ELF-1 (cell line): ENCODE measurements at regions not wholly inside any gene's neighbourhood (a gene's known extent, or its start where the extent isn't known, plus 50 kb on each side); places are given as distances from the start of the nearest gene placed in this dataset.
A peak's percentile ranks its signal among the peaks of the same experiment; 100 is the strongest.
"Not testable (repeated sequence)": the region's sequence is repeated elsewhere in the genome, so short reads cannot be mapped to it uniquely, and the experiment has no call there.

Experiments used
- DNase-seq: peaks from one replicate; pipeline ENCODE4 v3.0.0-alpha.2; 2016; ENCODE audit warnings: low read depth, low spot score

DNA sequence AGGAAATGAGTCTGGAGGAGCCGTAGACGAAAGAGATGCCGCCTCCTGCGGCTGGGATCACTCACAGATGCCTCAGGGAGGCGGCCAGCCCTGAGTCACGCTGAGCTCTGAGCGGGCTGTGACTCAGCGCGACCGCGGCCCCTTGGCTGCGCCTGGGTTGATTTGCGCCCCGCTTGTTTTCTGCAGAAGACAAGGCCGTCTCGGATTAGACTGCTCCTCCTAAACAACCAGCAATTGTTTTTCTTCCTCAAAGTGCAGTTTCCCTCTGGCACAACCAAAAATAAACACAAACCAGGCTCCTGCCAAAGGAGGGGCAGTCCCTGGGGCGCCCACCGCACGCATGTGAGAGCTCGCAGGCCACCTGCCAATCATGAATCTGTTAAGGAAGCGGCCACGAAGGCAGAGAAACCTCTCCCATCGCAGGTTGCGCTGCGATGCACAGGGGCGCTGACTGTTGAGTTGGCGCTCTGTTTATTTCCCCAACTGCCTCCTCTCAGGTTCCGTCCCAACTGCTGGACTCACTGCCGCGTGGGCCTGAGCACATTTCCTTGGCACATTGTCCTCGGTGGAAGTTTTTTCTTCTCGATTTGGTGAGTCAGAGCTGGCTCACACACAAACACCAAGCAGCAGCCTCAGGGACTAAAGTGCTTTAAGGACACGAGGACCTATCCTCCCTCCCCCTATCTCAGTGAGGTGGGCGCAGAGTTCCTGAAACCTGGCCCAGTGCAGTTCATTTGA, 85.2 kb upstream of the NDUFV2 start:
- DNase-seq: peak; percentile 93

DNA sequence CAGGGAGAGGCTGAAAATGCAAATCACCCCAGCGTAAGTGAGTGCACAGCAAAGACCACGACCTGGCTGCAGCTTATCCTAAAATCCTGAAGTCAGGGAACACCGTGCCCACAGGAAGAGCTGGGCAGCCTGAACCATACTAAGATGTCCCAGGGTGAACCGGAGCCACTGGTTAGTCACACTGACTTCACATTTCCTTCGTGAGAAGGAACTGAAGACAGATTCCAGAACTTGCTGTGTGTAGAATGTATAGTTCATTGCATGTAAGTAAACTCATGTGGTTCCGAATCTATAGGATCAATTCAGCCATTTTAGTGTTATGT, 84.6 kb upstream of the NDUFV2 start:
- no peak for DNase-seq

DNA sequence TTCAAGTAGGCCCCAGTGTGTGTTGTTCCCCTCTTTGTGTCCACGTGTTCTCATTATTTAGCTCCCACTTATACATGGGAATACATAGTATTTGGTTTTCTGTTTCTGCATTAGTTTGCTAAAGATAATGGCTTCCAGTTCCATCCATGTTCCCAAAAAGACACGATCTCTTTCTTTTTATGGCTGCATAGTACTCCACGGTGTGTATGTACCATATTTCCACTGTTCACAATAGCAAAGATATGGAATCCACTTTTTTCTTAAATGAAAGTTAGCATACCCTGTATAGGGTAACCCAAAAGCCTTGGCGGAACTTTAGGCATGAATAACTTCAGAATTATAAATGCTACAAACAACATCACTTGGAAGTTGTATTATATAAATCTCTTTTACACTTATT, 83.4 kb upstream of the NDUFV2 start:
- no peak for DNase-seq

DNA sequence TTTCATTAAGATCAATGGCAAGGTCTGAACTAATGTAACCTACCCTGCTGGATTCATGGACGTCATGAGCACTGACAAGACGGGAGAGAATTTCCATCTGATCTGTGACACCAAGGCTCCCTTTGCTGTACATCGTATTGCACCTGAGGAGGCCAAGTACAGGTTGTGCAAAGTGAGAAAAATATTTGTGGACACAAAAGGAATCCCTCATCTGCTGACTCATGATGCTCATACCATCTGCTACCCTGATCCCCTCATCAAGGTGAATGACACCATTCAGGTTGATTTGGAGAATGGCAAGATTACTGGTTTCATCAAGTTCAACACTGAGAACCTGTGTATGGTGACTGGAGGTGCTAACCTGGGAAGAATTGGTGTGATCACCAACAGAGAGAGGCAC, 82.3 kb upstream of the NDUFV2 start:
- no peak for DNase-seq

DNA sequence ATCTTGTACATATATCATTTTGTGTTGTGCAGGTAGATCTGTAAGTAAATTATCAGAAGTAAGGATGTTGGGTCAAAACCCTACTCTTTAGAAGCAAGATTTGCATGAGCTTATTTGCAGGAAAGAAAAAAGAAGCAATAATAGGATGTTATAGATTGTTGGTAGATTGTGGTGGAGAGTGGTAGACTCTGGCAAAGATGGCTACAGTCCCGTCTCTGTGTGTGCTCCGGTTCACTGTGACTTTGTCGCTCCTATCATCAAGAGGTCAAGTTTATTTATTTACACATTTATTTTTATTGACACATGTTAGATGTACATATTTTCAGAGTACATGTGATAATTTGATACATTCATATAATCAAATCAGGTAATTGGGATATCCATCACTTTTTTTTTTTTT, 81.0 kb upstream of the NDUFV2 start:
- no peak for DNase-seq

DNA sequence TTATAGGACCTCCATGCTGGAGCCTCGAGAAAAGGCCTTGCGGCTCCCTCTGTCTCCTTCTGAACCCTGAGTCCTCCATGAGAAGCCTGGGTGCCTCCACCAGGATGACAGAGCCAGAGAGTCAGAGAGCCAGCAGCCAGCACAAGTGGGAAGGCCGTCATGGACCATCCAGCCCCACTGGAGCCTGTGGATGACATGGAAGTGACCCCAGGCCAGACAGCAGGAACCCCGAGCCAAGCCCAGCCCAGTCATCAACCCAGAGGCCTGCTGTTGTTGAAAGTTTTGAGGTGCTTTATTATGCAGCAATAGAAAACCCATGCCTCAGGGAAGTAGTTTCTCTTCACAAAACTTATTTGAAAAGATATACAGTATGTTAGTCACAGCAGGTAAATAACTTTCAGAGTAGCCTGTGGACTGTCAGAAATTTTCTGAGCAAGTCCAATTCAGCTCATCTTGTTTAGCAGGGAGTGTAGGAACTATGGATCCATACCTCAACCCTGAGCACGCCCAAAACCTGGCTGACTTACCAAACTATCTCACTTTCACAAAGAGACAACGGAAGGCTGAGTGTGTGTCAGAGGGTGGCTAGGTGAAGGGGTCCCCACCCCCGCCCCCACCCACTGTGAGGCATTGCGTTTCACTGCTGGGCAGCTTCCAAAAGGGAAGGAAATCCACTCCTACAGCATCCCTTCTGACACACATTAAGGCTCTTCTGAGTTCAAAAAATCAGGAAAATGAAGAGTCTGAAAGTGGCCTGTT, 79.9 kb upstream of the NDUFV2 start:
- peak; percentile 28 for DNase-seq

DNA sequence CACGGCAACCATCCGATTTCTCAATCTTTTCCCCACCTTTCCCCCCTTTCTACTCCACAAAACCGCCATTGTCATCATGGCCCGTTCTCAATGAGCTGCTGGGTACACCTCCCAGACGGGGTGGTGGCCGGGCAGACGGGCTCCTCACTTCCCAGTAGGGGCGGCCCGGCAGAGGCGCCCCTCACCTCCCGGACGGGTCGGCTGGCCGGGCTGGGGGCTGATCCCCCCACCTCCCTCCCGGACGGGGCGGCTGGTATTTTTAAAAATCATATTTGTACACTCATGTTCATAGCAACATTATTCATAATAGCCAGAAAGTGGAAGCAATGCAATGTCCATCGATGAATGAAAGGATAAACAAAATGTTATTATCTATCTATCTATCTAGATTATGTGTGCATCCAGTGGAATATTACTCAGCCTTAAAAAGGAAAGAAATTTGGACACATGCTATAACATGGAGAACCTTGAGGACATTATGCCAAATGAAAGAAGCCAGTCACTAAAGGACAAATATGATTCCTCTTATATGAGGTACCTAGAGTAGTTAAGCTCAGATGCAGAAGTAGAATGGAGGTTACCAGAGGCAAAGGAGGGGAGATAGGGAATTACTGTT, 78.4 kb upstream of the NDUFV2 start:
- DNase-seq: not testable (repeated sequence)

DNA sequence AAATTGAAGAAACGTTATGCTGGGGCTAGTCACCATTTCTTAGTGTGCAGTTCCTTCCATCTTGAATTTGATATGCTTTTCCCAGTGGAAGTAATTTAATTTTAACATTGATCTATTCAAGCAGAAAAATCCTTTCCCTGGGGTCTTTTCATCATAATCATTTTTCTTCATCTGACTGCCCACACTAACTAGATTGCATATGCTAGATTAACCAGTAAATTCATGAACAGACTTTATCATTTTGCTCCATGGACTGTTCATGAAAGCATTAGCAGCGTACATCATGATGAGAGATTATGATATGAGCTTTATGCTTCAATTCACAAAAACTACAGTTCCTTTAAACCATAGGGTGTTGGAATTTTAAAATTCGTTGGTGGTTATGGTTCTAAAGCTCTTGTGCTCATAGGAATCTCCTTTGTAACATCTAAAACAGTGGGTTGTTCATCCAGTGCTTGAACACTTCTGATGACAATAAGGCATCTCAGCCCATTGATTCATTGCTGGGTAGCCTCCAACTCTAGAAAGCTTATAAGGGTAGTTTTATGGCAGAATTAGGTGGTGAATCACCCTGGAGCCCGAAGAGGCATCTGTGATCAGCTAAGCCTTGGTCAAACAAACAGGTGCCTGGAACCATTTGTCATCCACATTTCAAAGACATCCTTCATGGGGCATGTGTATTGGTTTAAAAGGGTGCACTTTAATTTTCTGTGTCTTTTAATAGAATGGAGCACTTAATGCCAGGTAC, 77.2 kb upstream of the NDUFV2 start:
- no peak for DNase-seq

DNA sequence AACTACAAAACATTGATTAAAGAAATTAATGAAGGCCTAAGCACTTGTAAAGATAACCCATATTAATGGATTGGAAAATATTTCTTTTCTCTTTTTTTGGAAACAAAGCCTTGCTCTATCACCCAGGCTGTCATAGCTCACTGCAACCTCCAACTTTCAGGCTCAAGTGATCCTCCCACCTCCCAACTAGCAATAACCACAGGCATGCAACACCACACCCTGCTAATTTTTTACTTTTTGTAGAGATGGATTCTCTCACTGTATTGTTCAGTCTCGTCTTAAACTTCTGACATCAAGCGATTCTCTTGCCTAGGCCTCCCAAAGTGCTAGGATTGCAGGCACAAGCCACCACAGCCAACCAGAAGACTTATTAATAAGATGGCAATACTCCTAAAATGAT, 73.4 kb upstream of the NDUFV2 start:
- DNase-seq: no peak

DNA sequence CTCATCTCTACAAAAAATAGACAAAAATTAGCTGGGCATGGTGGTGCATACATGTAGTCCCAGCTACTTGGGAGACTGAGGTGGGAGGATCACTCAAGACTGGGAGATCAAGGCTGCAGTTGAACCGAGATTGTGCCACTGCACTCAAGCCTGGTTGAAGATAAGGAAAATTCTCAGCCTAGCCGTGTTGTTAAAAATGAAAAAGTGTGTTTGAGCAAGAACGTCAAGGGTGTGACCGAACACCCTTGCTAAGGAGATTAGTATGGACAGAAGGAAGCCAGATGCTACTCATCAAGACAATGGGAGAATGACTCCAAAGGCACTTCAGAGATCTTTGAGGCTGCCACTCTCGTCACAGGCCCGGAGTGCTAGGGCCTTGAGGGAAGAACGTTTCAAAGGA, 70.0 kb upstream of the NDUFV2 start:
- DNase-seq: no peak

DNA sequence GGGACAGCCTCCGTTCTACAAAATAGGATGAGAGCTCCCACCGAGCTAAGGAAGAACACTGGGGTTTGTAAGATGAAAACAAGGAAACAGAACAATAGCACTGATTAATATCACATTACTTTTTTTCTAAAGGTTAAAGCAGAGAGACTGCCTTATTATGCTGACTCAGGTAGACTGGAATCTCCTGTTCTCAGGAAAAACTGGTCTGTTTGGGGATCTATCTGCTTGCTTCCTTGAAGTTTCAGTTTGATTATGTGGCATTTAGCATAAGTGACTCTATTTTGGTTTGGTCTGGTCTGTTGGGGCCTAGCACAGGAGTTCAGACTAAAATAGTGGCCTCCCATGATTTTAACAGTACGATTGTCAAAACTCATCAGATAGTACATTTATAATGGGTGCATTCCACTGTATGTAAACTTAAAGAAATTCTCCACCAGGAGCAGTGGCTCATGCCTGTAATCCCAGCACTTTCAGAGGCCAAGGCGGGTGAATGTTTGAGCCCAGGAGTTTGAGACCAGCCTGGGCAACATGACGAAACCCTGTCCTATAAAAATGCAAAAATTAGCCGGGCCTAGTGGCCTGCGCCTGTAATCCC, 64.1 kb upstream of the NDUFV2 start:
- DNase-seq: peak; percentile 12

DNA sequence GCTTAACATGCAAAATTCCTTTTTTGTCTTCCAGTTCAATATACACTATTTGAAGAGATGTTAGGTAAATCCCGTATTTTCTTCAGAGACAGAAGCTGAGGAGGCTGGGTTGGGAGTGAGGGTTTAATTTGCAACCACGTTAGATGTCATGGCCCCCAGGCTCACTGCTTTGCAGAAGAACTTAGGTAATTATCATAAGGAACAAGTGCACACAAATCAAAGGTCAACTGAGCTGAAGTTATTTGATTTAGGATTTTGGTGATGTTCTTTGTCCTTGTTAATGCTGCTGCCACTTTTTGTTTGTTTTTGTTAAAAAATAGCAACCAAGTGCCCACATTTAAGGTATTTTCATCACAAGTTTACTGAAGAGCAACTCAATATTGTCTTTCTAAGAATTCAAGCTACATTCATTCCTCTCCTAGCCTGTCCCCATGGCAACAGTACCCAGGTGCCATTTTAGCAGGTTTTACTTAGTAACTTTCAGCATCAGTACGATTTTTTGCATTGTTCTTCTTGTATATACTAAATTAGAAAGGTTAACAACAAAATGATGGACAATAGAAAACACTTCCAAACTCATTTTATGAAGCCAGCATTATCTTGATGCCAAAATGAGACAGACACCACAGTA, 62.9 kb upstream of the NDUFV2 start:
- DNase-seq: no peak

DNA sequence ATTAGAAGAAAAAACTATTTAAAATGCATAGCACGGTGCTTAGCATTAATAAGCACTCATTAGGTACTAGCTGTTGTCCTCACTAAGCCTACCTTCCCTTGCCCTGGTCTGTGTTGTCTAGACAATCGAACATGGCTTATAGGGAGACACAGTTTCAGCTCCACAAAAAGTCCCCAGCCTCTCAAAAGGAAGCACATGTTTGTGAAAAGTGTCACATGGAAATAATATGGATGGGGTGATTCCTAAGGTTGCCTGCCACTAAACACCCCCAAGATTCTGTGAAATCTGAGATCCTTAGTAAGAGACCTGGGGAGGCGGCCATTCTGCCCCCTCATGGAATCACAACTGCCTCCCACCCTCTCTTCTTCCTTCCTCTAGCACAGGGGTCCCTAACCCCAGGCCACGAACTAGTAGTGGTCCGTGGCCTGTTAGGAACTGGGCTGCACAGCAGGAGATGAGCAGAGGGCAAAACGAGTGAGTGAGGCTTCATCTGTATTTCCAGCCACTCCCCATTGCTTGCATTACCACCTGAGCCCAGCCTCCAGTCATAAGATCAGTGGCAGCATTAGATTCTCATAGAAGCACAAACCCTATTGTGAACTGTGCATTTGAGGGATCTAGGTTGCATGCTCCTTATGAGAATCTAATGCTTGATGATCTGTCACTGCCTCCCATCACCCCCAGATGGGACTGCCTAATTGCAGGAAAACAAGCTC, 59.6 kb upstream of the NDUFV2 start:
- DNase-seq: no peak

DNA sequence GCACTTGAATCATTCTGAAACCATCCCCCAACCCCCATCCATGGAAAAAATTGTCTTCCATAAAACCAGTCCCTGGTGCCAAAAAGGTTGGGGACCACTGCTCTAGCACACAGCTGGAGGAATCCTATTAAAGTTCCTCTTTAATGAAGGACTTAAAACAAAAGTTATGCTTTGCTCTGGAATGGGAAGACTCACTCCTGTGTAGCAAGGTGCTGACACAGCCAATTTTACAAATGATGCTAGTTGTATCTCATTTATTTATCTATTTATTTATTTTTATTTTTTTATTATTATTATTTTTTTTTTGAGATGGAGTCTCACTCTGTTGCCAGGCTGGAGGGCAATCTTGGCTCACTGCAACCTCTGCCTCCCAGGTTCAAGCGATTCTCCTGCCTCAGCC, 58.9 kb upstream of the NDUFV2 start:
- no peak for DNase-seq

DNA sequence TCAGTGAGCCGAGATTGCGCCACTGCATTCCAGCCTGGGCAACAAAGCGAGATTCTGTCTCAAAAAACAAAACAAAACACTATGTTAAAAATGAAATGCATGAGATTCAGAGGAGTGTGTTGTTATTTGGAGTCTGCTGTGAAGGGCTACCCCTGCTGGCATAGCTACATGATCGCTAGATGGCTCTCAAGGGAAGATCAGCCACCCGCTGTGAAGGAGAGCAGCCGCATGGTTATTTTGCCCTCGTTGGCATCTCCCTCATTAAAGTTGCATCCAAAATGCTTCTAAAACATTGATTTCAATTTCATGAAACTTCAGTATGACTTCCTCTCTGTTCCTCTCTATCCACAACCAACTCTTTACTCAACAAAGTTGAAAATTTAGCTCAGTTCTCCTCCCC, 54.8 kb upstream of the NDUFV2 start:
- no peak for DNase-seq

DNA sequence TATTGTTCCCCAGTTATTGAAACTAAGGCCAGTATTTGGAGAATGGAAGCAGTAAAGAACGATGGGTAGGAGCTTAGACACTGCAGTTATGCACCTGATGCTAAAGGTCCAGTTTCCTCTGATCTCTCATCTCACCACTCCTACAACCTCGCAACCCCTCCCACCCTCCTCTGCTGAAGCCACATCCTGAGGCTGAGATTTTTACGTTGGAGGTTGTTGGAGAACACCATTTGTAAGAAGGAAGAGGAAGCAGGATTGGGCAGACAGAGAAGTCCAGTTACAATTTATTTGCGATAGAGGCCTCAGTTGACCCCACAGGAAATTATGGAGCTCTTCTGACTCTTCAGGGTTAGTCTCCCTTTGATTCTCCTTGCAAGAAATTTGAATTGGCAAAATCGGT, 54.3 kb upstream of the NDUFV2 start:
- DNase-seq: no peak

DNA sequence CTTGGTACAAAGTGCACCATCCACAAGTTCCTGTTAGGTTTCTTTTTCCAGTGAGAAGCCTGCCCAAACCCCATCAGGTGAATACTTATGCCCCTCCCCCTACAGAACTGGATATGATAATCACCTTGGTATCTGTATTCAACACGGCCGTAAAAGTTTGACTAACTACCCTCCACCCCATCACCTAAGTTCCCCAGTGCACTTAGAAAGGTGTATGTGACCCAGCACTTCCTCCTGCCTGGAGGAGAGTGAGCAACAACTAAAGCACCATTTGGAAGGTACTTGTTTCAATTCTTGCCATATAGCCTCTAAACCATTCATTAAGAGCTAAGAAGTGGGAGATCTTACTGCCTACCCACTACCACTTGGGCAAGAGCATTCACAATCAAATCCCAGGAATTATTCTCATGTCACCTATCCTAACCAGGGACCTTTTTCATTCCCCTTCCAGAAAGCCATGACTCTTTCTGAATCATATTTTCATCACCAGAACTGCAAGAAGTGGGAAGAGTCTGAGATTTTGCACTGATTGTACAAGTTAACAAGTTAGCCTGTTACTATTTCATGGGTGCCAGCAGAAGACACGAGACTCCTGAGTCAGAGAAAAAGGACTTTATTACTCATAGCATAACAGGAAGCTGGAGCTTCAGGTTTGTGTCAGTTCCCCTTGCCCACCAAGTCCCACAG, 53.5 kb upstream of the NDUFV2 start:
- DNase-seq: no peak

DNA sequence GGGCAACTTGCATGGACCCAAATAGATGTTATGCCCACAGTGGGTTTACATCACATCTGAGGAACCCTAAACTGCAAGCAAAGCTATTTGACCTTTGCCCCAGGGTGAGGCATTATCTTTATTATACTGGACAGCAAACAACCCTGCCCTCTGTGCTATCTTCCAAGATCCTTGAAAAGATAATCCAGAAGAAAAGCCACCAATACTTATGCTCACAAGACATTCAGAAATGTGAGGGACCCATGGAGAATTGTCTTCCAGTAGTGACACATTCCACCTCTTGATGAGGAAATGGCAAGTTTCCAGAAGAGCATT, 53.0 kb upstream of the NDUFV2 start:
- no peak for DNase-seq

DNA sequence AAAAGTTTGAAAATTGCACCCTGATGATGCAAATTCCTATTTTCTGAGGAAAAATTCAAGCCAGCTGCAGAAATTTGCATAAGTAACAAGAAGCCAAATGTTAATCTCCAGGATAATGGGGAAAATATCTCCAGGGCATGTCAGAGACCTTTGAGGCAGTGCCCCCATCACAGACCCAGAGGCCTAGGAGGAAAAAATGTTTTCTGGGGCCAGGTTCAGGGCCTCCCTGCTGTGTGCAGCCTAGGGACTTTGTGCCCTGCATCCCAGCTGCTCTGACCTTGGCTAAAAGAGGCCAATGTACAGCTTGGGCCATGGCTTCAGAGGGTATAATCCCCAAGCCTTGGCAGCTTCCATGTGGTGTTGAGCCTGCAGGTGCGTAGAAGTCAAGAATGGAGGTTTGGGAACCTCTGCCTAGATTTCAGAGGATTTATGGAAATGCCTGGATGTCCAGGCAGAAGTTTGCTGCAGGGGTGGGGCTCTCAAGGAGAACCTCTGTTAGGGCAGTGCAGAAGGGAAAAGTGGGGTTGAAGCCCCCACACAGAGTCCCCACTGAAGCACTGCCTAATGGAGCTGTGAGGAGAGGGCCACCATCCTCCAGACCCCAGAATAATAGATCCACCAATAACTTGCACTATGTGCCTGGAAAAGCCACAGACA, 51.7 kb upstream of the NDUFV2 start:
- not testable (repeated sequence) for DNase-seq
